Superior temporal gyrus (tissue), 1 donor: ENCODE measurements at regions not wholly inside any gene's neighbourhood (a gene's known extent, or its start where the extent isn't known, plus 50 kb on each side); places are given as distances from the start of the nearest gene placed in this dataset.
"Not testable (repeated sequence)": the region's sequence is repeated elsewhere in the genome, so short reads cannot be mapped to it uniquely, and the experiment has no call there.

Experiments used
- DNase-seq: peaks from one replicate; pipeline ENCODE4 v3.0.0-alpha.2; 2016; ENCODE audit errors: extremely low spot score

DNA sequence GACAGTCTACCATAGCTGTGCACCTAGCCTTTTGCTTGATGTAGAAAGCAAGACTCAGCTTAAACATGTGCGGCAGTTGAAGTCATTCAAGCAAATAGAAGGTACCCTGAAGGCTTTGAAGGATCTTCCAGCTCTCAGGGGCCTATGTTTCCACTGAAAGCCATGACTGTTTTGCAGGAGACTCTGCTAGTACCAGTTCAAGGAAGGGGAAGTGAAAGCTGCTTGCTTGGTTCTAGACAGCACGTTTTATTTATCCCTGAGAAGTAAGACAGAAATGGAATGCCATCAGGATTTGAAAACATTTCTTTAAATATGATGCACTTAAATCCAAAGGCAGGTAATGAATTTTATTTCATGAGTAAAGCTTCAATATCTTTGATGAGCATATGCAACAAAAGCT lies 311.4 kb downstream of the PDCD6IP start:
- no peak for DNase-seq

DNA sequence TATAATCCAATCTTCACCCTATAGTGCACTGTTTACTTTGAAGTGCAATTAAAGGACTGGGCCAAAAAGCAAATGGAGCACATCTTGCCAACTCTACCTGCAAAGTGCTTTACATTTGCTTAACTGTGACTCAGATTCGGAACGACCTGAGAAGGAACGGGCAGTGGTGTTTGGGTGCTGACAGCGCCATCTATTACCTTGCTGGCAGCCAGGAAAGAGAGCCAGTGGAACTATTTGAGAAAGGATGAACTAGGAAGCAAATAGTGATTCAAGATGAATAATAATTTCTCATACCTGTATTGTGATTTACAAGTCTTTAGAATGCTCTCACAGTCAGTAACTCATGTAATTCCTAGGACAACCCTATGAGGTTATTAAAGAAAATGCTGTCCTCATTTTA lies 312.9 kb downstream of the PDCD6IP start:
- DNase-seq: no peak

DNA sequence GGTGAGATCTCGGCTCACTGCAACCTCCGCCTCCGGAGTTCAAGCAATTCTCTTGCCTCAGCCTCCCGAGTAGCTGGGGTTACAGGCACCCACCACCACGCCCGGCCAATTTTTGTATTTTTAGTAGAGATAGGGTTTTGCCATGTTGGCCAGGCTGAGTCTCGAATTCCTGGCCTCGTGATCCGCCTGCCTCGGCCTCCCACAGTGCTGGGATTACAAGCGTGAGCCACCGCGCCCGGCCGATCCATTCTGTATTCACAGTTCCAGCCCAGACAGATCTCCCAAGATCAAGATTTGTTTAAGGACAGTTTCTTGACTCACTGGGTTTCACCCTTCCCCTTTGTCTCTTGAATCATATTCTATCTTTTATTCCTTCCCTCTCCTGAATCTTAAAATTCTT lies 313.8 kb downstream of the PDCD6IP start:
- DNase-seq: not testable (repeated sequence)

DNA sequence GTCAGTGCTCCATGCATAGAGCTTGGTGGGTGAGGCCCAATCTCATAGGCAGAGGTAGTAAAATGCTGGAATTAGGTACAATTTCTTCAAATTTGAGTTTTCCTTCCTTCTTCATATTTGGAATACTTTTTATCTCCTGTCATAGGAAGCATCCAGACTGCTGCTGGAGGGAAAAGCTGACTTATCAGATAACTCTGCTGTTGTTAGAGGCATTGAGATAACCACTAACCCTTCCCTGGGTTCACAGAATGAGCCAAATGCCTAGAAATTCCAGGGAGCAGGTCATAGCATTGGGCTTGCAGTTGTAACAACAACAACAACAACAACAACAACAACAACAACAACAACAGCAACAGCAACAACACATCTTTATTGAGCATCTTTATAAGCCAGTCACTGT lies 332.7 kb downstream of the PDCD6IP start:
- no peak for DNase-seq

DNA sequence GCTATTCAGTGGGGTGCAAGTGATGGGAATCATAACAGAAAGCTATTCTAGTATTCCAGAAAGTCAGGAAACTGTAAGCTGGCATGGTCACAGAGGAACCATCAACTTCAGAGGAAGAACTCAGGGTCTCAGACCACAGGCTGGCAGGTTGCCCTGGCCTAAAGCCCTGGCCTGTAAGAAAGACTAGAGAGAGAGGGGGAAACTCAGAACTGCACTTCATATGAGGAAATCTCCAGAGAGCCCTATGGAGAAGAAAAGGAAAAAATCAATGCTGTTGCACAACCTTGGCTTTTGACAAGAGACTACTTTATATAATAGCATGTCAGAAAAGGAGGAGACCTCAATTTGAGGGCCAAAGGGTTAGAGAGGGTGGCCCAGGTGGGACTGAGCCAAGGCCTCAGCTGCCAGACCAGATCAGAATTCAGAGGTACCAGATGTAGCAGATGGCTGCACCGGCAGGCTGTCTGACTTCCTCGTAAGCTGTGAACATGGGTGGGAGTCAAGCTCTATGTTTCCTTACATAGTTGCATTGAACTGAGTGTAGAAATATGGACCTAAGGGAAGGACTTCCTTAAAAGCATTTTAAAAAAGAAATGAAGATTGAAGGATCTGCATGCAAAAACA lies 333.8 kb downstream of the PDCD6IP start:
- peak; percentile 46 for DNase-seq

DNA sequence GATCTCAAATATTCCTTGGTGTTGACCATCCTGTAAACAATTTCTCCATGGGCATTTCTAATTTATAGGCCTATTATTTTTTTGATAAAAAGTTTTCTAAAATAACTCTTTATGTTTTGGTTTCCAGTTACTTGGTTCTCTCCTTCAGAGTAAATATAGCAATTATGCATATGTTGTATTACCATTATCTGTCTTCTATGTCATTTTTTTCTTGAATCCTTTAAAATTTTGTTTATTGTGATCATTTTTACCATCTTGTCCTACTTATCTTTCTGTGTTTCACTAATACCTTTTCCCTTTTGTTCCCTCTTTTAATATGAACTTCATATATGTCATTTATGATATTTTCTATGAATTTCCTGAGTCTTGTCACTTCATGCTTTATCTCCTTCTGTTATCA lies 341.1 kb downstream of the PDCD6IP start:
- no peak for DNase-seq

DNA sequence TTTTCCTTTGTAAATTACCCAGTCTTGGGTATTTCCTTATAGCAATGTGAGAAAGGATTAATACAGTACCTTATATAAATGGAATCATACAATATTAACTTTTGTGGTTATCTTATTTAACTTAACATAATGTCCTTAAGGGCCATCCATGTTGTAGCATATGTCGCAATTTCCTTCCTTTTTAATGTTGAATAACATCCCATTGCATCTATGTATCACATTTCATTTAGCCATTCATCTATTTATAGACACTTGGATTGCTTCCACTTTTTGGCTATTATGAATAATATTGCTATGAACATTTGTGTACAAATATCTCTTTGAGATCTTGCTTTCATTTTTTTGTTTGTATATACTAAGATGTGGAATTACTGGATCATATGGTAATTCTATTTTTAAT lies 342.2 kb downstream of the PDCD6IP start:
- DNase-seq: no peak

DNA sequence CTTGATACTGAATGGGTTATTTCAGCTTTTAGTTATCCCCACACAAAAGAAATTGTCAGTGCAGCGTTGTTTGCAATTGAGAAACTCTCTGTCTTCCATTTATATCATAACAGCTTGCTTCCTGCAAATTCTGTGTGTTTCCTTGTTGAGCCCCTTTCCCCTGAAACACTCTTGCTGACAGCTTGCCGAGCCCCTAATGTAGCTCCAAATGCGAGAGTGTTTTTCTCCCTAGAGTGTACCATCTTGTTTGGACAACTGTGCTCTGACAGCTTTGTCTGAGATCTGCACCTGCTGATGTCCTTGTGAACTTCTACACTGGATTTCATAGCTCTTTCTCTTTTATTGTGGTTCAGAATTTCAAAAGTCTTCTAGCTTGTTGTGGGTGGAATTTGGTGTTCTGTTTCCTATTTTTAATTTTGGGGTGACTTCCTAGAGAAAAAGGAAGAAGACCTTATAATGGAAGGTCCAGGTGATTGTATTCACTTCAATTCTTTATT lies 343.5 kb downstream of the PDCD6IP start:
- DNase-seq: no peak

DNA sequence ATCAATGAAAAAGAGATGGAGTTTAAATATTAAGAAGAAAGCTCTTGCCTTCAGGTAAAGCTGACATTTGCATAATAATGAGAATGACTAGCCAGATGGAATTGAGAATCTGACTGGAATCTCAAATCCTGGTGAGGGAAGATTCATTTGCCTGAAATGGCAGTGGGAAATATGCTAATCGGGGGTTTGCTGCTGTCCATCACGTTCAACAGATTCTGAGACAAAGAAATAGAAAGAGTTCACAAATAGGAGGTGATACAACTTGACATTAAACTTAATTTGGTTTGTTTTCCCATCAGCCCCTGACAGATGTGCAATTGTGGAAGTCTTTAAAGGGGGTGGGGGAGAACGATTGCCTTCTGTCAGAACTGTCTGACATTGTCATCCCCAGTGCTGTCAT lies 347.4 kb downstream of the PDCD6IP start:
- no peak for DNase-seq

DNA sequence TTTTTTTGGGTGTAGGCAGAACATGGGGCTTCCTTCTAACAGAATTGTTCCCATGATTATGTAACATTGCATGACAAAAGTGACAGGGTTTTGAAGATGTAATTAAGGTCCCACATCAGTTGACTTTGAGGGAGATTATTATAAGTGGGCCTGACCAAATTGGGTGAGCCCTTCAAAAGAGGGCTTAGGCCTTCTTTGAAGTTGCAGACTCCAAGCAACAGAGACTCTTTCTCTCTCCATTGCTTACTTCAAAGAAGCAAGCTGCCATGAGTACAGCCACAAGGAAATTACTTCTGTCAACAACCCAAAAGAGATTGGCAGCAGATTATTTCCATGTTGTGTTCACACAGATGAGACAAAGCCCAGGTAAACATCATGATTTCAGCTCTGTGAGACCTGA lies 348.2 kb downstream of the PDCD6IP start:
- no peak for DNase-seq

DNA sequence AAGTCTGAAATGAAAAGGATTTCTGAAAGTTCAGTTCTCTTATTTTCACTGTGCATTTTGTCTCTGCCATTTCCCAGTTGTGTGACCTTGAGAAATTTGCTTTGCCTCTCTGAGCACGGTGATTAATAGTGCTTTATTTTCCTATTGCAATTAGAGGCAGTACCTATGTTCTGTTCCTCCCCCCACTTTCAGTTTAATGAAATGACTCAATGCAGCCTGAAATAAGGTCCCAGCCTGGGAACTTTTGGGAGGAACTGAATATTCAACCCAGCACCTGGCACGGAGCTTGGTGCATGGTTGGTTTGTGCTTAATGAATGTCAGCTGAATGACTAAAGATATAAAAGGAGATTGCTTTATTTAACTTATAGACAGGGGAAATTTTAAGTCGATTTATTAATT lies 352.6 kb downstream of the PDCD6IP start:
- no peak for DNase-seq

DNA sequence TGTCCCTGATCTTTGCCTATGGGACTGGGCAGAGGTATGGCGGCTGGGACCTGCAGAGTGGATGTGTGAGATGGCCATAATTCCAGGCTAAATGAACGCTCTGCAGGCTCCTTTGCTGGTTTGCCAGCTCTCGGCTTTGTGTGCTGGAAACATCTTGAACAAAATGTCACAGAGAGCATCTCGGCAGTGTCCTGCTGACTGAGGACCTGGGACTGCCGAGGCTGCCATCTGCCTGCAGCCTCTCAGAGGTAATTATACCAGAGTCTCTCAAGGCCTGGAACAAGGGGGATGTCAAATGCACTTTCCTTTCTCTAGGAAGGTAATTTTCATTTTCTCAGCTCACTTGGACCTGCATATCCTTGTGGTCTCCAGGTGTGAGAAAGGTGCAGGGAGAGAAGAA lies 354.2 kb downstream of the PDCD6IP start:
- no peak for DNase-seq

DNA sequence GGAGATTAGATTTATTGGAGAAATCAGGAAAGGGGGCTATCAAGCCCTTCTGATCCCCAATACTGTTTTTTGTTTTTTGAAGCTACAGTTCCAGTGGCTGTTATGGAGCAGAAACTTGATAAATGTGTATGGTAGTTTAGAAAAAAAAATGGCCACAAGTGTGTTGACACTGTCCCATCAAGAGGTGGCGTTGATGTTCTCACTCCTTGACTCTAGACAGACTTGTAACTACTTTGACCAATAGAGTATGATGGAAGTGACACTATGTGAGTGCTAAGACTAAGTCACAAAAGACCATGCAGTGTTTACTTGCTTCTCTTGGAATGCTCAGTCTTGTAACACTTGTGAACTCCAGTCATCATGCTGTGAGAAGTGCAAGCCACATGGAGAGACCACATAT lies 356.7 kb downstream of the PDCD6IP start:
- no peak for DNase-seq

DNA sequence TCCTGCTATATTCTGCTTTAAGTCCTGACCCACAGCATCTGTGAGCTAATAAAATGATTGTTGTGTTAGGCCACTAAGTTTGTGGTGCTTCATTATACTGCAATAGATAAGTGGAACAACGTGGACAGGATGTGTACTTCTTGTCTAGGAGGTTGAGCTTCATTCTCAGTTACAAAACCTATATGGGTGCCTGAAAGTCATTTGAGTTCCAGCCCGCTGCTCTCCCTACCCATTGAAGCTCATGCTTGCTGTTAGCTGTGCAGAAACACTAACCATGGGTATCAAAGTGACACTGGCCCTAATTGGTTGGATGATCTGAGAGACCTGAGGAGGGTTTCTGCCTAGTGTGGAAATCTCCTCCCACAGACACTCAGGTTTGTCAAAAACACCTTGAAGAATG lies 357.2 kb downstream of the PDCD6IP start:
- no peak for DNase-seq

DNA sequence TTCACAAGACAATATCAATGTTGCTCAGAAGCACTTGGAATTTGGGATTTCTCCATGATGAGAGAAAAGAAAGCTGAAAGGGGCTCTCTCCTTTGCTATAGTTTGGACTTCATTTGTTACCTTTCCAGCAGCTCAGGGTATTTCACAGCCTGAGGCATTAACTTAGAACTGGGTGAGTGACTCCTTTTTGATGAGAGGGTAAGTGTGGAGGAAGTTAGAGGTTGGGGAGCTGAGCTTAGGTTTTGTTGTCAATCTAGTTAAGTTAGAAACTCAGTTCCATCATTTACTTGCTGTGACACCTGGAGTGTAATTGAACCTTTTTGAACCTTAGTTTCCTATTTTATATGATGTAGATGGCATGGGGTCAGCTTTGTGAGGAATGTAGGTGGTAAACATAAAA lies 359.1 kb downstream of the PDCD6IP start:
- no peak for DNase-seq

DNA sequence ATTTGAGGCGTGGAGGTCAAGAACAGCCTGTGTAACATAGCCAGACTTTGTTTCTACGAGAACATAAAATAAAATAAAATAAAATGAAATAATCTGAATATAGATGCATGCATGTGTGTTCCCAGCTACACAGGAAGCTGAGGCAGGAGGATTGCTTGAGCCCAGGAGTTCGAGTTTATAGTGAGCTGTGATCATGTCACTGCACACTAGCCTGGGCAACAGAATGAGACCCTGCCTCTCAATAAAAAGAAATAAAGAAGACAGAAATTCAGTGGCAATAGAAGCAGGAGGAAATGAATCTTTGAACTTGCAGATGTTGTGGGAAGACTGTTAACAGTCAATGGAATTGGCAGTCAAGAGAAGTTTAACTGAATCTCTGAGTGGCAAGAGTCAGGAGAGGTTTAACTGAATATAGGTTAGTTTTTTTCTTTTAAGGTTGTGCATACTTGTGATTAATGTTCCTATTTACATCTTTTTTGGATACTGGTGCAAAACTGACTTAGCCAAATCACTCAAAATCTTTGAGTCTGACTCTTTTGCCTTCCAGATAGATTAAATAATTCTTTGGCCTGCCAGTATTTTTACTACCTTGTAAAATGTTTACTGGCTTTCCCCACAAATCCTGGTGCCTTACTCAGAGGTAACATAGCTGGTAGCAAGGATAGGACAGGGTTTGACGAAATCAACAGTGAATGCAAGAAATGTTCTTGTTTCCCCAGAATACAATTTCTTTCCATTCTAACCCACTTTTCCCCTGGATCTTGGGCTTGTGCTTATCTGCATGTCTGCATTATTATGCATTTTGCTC lies 361.4 kb downstream of the PDCD6IP start:
- DNase-seq: no peak

DNA sequence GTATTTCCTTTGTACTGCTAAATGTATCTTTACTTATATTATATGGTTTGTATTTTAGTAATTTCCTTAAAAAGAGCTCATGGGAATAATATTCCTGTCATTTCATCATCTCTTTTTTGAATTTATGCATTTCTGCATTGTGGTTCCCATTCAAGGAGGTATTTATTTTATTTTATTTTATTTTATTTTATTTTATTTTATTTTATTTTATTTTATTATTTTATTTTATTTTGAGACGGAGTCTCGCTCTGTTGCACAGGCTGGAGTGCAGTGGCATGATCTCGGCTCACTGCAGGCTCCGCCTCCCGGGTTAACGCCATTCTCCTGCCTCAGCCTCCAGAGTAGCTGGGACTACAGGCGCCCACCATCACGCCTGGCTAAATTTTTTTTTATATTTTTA lies 371.2 kb downstream of the PDCD6IP start:
- not testable (repeated sequence) for DNase-seq

DNA sequence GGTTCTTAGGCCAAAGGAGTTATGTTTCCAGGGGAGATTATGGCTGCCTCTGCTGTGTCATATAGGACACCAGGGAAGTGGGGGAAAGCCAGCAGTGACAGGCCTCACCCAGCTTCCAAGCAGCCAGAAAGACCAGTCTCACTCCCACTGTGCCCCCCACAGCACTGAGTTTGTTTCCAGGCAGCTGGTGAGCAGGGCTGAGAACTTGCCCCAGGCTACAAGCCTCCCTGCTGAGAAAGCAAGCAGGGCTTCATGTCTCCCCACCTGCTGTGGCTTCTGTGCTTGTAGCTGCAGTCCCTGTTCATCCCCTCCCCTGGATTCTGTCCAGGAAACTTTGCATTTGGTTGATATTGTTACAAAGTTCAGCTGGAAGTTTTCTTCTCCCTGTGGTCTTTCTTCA lies 376.3 kb downstream of the PDCD6IP start:
- DNase-seq: no peak

DNA sequence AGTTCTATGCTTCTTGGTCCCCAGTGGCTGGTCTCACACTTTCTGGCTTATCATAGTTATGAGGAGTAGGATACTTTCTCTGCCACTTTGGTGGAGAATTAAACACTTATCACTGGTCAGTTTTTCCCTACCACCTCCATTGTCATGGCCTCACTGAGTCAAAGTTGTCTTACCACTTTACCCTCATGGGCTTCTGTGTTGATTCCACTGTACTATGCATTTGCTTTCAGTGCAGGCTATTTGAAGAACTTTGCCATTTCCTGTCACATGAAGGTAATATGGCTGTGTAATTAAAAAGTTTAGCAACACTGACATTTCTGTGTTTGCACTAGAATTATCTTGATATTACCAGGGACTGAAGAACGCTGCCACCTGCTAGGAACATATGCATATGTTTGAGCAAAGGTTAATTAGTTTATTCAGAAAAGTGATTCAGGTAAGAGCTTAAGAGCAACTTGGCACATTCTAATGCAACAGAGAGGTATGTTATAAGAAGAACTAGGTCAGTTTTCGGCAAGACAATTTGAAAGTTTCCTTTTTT lies 377.3 kb downstream of the PDCD6IP start:
- no peak for DNase-seq

DNA sequence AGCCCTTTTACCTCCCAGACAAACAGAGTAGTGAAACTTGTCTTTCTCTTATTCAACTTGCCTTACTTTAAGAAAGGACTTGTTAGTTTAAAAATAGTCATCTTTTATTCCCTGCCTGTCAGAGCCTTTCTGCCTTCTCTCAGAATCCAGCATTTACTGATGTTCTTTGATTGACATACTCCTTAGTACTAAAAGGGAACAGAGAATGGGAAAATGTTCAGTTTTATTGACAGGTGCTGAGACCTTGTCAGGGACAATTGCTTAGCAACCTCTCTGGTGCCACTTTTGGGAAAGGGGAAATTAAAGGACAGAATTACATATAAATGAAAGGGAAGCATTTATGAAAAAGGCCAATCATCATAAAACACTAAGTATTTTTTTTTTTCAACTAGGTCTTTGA lies 378.3 kb downstream of the PDCD6IP start:
- no peak for DNase-seq

DNA sequence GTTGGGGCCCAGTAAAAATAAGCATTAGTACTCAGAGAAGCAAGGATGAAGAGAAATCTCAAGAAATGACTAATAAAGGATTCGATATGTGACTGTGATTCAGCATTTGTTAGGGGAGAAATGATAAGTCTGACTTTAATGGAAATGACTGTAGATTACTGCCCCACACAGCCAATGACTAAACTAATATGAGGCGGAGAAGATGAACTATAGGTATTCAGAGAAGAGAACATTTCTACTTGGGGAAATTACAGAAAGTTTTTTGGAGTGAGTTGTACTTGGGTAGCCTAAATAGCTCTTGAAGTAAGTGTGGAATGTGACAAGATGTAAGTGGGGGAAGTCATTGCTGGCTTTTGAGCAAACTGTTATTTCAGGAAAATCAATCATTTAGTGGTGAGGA lies 380.0 kb downstream of the PDCD6IP start:
- DNase-seq: no peak

DNA sequence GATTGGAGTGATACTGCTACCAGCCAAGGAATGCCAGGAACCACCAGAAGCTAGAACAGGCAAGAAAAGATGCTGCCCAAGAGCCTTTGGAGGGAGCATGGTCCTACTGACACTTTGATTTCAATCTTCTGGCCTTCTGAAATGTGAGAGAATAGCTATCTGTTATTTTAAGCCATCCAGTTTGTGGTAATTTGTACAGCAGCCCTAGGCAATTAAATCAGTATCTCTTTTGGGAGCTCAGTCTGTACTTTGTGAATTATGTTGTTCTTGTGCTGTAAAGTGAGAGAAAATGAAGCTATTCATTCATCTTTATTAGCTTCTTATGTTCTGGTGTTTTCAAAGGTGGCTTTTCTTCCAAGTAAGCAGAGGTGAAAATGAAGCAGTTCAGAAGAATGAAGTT lies 381.3 kb downstream of the PDCD6IP start:
- no peak for DNase-seq

DNA sequence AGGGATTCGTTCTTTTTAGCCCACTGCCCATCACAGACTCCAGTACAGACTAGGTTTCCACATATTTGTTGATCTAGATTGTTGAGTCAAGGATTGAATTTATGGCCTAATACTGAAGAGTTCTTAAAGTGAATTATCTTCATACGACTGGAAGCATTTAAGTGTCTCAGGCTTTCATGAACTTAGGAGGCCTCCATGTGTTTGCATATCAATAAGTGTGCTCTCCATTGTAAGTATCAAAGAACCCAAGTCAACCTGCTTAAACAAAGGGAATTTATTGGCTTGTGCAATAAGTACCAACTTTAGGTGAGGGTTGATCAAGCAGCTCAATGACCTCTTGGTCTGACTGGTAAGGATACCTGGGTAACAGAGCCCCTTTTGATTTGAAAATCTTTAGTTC lies 382.1 kb downstream of the PDCD6IP start:
- no peak for DNase-seq
